ENCODE measurements at regions not wholly inside any gene's neighbourhood (a gene's known extent, or its start where the extent isn't known, plus 50 kb on each side); places are given as distances from the start of the nearest gene placed in this dataset.
A peak's percentile ranks its signal among the peaks of the same experiment; 100 is the strongest.

DNA sequence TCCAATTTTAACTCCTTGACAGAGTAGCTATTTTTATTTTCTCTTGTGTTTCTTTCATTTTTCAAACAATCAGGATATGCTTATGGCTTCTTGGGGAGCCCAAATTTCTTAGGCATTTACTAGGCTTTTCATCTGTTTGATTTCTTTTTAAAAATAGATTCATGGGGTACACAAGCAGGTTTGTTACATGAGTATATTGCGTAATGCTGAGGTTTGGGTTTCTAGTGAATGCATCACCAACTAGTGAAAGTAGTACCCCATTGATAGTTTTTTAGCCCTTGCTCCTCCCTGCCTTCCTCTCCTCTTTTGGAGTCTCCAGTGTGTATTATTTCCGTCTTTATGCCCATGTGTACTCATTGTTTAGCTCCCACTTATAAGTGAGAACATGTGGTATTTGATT is 190.7 kb downstream of the CENPF start:
- H3K9me3 ChIP-seq (ENCODE audit: control insufficient read depth in 4 of 4, low read length in 3 of 4): no peaks in the 10 kb centered on the region
- H3K36me3 ChIP-seq (ENCODE audit: control insufficient read depth in 4 of 4, insufficient read depth in 3 of 4, low read depth in 1 of 4, low read length in 3 of 4): no peaks in the 10 kb centered on the region
- no peak overlapping the region for H3K27ac ChIP-seq (ENCODE audit: low read depth in 1 of 2, low read length in 2 of 2)
- WGBS: 70% methylated on average over 2 of the region's 2 CpGs
- no peaks in the 10 kb centered on the region for H3K4me1 ChIP-seq (ENCODE audit: control insufficient read depth in 4 of 4, insufficient read depth in 4 of 4, low read length in 3 of 4)
- no peak for TF ChIP-seq HNF4G (IDR thresholded peaks at IDR 0.05)
- no peak for TF ChIP-seq GABPA (IDR thresholded peaks at IDR 0.05 in 1 of 2, conservative IDR thresholded peaks at IDR 0.05 in 1 of 2)
- no peak for TF ChIP-seq YY1 (IDR thresholded peaks at IDR 0.05)
- no peak overlapping the region for H3K4me3 ChIP-seq (ENCODE audit: low read depth in 1 of 3, low read length in 3 of 3)
- H3K27me3 ChIP-seq (ENCODE audit: control insufficient read depth in 4 of 4, insufficient read depth in 4 of 4, low read length in 3 of 4): no peaks in the 10 kb centered on the region
- H3K9ac ChIP-seq (ENCODE audit: low read depth in 1 of 2, low read length in 2 of 2): no peak overlapping the region
- no peak for DNase-seq (ENCODE audit: low spot score)

DNA sequence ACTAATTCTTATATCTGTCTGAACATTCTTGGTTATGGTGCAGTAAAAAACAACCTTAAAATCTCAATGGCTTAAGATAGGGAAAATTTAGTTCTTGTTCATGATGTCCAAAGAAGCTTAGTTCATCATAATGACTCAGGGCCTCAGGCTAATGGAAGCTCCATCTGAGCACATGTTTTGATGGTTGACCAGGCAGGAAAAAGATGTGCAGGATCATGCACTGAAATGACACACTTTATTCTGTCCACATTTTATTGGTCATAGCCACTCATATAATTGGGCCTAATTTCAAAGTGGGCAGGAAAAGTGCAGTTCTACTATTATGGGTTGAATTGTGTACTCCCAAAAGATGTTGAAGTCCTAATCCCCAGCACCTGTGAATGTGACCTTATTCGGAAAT is 198.2 kb downstream of the CENPF start:
- no peaks in the 10 kb centered on the region for H3K4me1 ChIP-seq (ENCODE audit: control insufficient read depth in 4 of 4, insufficient read depth in 4 of 4, low read length in 3 of 4)

DNA sequence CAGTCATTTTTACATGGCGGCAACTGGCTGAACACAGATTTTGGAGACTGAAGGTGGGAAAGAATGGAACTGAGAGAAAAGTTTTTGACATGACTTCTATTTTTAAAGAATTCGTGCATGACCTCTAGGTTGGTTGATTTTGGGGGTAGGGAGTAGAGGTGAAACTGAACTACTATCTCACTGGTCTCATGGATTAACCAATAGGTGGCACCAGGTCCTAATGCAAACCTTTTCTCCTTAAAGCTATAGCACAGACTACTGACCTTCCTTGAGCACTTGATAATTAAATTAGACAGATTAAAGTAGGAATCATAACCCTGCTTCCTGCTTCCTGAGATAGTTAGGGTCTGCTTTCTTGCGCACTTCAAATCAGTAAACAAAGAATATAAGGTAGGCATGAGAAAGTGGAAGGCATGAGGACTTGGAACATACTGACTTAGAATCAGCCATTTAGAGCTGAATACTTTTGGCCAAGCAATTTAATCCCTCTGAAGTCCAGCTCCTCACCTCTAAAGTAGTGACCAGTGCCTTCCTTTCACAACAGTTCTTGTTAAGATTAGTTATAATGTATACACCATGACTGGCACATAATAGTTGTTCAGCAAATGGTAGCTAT is 206.0 kb downstream of the CENPF start:
- no peak for DNase-seq (ENCODE audit: low spot score)
- no peak overlapping the region for H3K9ac ChIP-seq (ENCODE audit: low read depth in 1 of 2, low read length in 2 of 2)
- WGBS: 51% methylated on average over 3 of the region's 3 CpGs

More for the DNA sequence above, 198.2 kb downstream of the CENPF start:
- no peak overlapping the region for H3K27ac ChIP-seq (ENCODE audit: low read depth in 1 of 2, low read length in 2 of 2)
- no peaks in the 10 kb centered on the region for H3K36me3 ChIP-seq (ENCODE audit: control insufficient read depth in 4 of 4, insufficient read depth in 3 of 4, low read depth in 1 of 4, low read length in 3 of 4)
- H3K9me3 ChIP-seq (ENCODE audit: control insufficient read depth in 4 of 4, low read length in 3 of 4): no peaks in the 10 kb centered on the region
- WGBS: 79% methylated on average over 1 of the region's 1 CpG
- H3K4me3 ChIP-seq (ENCODE audit: low read depth in 1 of 3, low read length in 3 of 3): no peak overlapping the region
- no peak overlapping the region for H3K9ac ChIP-seq (ENCODE audit: low read depth in 1 of 2, low read length in 2 of 2)
- peaks cover 0 to 2% (median 0%) of the 10 kb centered on the region in 4 donors for H3K27me3 ChIP-seq (ENCODE audit: control insufficient read depth in 4 of 4, insufficient read depth in 4 of 4, low read length in 3 of 4)
- TF ChIP-seq NR2F2 (IDR thresholded peaks at IDR 0.05) (no peak), JUND (IDR thresholded peaks at IDR 0.05) (no peak), GABPA (IDR thresholded peaks at IDR 0.05 in 1 of 2, conservative IDR thresholded peaks at IDR 0.05 in 1 of 2) (no peak), YY1 (IDR thresholded peaks at IDR 0.05) (no peak), HNF4A (conservative IDR thresholded peaks at IDR 0.05) (no peak), TAF1 (conservative IDR thresholded peaks at IDR 0.05) (no peak), FOXA1 (IDR thresholded peaks at IDR 0.05) (no peak)
- TF ChIP-seq, protein P1, sequence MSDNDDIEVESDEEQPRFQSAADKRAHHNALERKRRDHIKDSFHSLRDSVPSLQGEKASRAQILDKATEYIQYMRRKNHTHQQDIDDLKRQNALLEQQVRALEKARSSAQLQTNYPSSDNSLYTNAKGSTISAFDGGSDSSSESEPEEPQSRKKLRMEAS (IDR thresholded peaks at IDR 0.05): no peak
- TF ChIP-seq, protein P2, sequence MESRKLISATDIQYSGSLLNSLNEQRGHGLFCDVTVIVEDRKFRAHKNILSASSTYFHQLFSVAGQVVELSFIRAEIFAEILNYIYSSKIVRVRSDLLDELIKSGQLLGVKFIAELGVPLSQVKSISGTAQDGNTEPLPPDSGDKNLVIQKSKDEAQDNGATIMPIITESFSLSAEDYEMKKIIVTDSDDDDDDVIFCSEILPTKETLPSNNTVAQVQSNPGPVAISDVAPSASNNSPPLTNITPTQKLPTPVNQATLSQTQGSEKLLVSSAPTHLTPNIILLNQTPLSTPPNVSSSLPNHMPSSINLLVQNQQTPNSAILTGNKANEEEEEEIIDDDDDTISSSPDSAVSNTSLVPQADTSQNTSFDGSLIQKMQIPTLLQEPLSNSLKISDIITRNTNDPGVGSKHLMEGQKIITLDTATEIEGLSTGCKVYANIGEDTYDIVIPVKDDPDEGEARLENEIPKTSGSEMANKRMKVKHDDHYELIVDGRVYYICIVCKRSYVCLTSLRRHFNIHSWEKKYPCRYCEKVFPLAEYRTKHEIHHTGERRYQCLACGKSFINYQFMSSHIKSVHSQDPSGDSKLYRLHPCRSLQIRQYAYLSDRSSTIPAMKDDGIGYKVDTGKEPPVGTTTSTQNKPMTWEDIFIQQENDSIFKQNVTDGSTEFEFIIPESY (IDR thresholded peaks at IDR 0.05): no peak
- TF ChIP-seq, protein P3, sequence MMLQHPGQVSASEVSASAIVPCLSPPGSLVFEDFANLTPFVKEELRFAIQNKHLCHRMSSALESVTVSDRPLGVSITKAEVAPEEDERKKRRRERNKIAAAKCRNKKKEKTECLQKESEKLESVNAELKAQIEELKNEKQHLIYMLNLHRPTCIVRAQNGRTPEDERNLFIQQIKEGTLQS (IDR thresholded peaks at IDR 0.05): no peak
- no peak for DNase-seq (ENCODE audit: low spot score)

More for the DNA sequence above, 206.0 kb downstream of the CENPF start:
- TF ChIP-seq EGR1 (IDR thresholded peaks at IDR 0.05; ENCODE audit: low read depth in 2 of 2) (no peak), RAD21 (IDR thresholded peaks at IDR 0.05) (peak; percentile 60 to 77)
- TF ChIP-seq, protein P4, sequence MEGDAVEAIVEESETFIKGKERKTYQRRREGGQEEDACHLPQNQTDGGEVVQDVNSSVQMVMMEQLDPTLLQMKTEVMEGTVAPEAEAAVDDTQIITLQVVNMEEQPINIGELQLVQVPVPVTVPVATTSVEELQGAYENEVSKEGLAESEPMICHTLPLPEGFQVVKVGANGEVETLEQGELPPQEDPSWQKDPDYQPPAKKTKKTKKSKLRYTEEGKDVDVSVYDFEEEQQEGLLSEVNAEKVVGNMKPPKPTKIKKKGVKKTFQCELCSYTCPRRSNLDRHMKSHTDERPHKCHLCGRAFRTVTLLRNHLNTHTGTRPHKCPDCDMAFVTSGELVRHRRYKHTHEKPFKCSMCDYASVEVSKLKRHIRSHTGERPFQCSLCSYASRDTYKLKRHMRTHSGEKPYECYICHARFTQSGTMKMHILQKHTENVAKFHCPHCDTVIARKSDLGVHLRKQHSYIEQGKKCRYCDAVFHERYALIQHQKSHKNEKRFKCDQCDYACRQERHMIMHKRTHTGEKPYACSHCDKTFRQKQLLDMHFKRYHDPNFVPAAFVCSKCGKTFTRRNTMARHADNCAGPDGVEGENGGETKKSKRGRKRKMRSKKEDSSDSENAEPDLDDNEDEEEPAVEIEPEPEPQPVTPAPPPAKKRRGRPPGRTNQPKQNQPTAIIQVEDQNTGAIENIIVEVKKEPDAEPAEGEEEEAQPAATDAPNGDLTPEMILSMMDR (IDR thresholded peaks at IDR 0.05; ENCODE audit: low read depth, low read length, missing input control): peak; percentile 30
- H3K27ac ChIP-seq (ENCODE audit: low read depth in 1 of 2, low read length in 2 of 2): no peak overlapping the region
- no peak overlapping the region for H3K4me3 ChIP-seq (ENCODE audit: low read depth in 1 of 3, low read length in 3 of 3)
- no peaks in the 10 kb centered on the region for H3K36me3 ChIP-seq (ENCODE audit: control insufficient read depth in 4 of 4, insufficient read depth in 3 of 4, low read depth in 1 of 4, low read length in 3 of 4)
- H3K9me3 ChIP-seq (ENCODE audit: control insufficient read depth in 4 of 4, low read length in 3 of 4): peaks cover 0 to 3% (median 0%) of the 10 kb centered on the region in 4 donors
- H3K27me3 ChIP-seq (ENCODE audit: control insufficient read depth in 4 of 4, insufficient read depth in 4 of 4, low read length in 3 of 4): no peaks in the 10 kb centered on the region
- no peaks in the 10 kb centered on the region for H3K4me1 ChIP-seq (ENCODE audit: control insufficient read depth in 4 of 4, insufficient read depth in 4 of 4, low read length in 3 of 4)

Measured in liver (tissue), 8 donors.